ENCODE measurements at regions not wholly inside any gene's neighbourhood (a gene's known extent, or its start where the extent isn't known, plus 50 kb on each side); places are given as distances from the start of the nearest gene placed in this dataset.

- Mint-ChIP-seq H3K4me1 (ENCODE audit: low read depth, unreplicated experiment) (peaks cover 27% of the 10 kb centered on the region), H3K9me3 (ENCODE audit: low read depth, unreplicated experiment) (peaks cover 14% of the 10 kb centered on the region), H3K27ac (ENCODE audit: unreplicated experiment) (peak overlapping the region; percentile 12), H3K27me3 (ENCODE audit: unreplicated experiment) (no peaks in the 10 kb centered on the region), H3K4me3 (ENCODE audit: low read depth, unreplicated experiment) (no peak overlapping the region), H3K36me3 (ENCODE audit: insufficient read depth, unreplicated experiment) (no peaks in the 10 kb centered on the region)
- no peak for DNase-seq
- no peak for TF ChIP-seq CTCF (IDR thresholded peaks at IDR 0.05; ENCODE audit: unreplicated experiment)
- intact Hi-C loops (cut with micrococcal nuclease; ENCODE audit: unreplicated experiment) = no loop called here
- CTCF ChIA-PET = no interaction called here
- BruUV-seq (replicated peaks) = no TSS peak
Measured at GRCh38 chr3:28745916-28746617, 397.4 kb upstream of the AZI2 start.

- Mint-ChIP-seq H3K4me3 (ENCODE audit: low read depth, unreplicated experiment) (no peak overlapping the region), H3K27ac (ENCODE audit: unreplicated experiment) (no peak overlapping the region), H3K36me3 (ENCODE audit: insufficient read depth, unreplicated experiment) (no peaks in the 10 kb centered on the region), H3K27me3 (ENCODE audit: unreplicated experiment) (no peaks in the 10 kb centered on the region), H3K4me1 (ENCODE audit: low read depth, unreplicated experiment) (peaks cover 36% of the 10 kb centered on the region), H3K9me3 (ENCODE audit: low read depth, unreplicated experiment) (peaks cover 15% of the 10 kb centered on the region)
- CTCF ChIA-PET = no interaction called here
- TF ChIP-seq CTCF (IDR thresholded peaks at IDR 0.05; ENCODE audit: unreplicated experiment) = no peak
- no TSS peak for BruUV-seq (replicated peaks)
- DNase-seq = no peak
- intact Hi-C loops (cut with micrococcal nuclease; ENCODE audit: unreplicated experiment) = no loop called here
Measured at GRCh38 chr3:28746990-28747389, 398.4 kb upstream of the AZI2 start.

DNA sequence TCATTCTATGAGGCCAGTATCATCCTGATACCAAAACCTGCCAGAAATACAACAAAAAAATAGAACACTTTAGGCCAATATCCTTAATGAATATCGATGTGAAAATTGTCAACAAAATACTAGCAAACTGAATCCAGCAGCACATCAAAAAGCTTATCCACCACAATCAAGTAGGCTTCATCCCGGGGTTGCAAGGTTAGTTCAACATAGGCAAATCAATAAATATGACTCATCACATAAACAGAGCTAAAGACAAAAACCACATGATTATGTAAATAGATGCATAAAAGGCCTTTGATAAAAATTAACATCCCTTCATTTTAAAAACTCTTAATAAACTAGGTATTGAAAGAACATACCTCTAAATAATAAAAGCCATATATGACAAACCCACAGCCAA lies 403.2 kb upstream of the AZI2 start:
- TF ChIP-seq CTCF (IDR thresholded peaks at IDR 0.05; ENCODE audit: unreplicated experiment) = no peak
- no peak overlapping the region for H3K4me3 Mint-ChIP-seq (ENCODE audit: low read depth, unreplicated experiment)
- intact Hi-C loops (cut with micrococcal nuclease; ENCODE audit: unreplicated experiment) = no loop called here
- no peaks in the 10 kb centered on the region for H3K36me3 Mint-ChIP-seq (ENCODE audit: insufficient read depth, unreplicated experiment)
- no peak for DNase-seq
- peaks cover 15% of the 10 kb centered on the region for H3K9me3 Mint-ChIP-seq (ENCODE audit: low read depth, unreplicated experiment)
- H3K27ac Mint-ChIP-seq (ENCODE audit: unreplicated experiment) = no peak overlapping the region
- peaks cover 15% of the 10 kb centered on the region for H3K4me1 Mint-ChIP-seq (ENCODE audit: low read depth, unreplicated experiment)
- BruUV-seq (replicated peaks) = no TSS peak
- no peaks in the 10 kb centered on the region for H3K27me3 Mint-ChIP-seq (ENCODE audit: unreplicated experiment)
- CTCF ChIA-PET = no interaction called here

DNA sequence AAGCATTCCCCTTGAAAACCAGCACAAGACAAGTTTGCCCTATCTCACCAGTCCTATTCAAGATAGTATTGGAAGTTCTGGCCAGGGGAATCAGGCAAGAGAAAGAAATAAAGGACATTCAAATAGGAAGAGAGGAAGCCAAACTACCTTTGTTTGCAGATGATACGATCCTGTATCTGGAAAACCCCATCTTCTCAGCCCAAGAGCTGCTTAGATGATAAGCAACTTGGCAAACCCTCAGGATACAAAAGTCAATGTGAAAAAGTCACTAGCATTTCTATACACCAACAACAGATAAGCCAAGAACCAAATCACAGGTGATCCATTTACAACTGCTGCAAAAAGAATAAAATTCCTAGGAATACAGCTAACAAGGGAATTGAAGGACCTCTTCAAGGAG lies 403.7 kb upstream of the AZI2 start:
- Mint-ChIP-seq H3K4me1 (ENCODE audit: low read depth, unreplicated experiment) (peaks cover 15% of the 10 kb centered on the region), H3K4me3 (ENCODE audit: low read depth, unreplicated experiment) (no peak overlapping the region), H3K36me3 (ENCODE audit: insufficient read depth, unreplicated experiment) (no peaks in the 10 kb centered on the region), H3K9me3 (ENCODE audit: low read depth, unreplicated experiment) (peaks cover 15% of the 10 kb centered on the region), H3K27ac (ENCODE audit: unreplicated experiment) (no peak overlapping the region), H3K27me3 (ENCODE audit: unreplicated experiment) (no peaks in the 10 kb centered on the region)
- intact Hi-C loops (cut with micrococcal nuclease; ENCODE audit: unreplicated experiment) = no loop called here
- no peak for TF ChIP-seq CTCF (IDR thresholded peaks at IDR 0.05; ENCODE audit: unreplicated experiment)
- CTCF ChIA-PET = no interaction called here
- no TSS peak for BruUV-seq (replicated peaks)
- DNase-seq = no peak

Measured in Calu3 (cell line).